NOMO-1 treated with dmso at 0.1 percent for 144 hours (cell line): ENCODE measurements at regions not wholly inside any gene's neighbourhood (a gene's known extent, or its start where the extent isn't known, plus 50 kb on each side); places are given as distances from the start of the nearest gene placed in this dataset.
"Not testable (repeated sequence)": the region's sequence is repeated elsewhere in the genome, so short reads cannot be mapped to it uniquely, and the experiment has no call there.

ENCODE experiments used
- DNase-seq: peaks from one replicate; lab custom pipeline; 2025; ENCODE audit not compliant: unreplicated experiment; lab: John Stamatoyannopoulos, UW

- DNase-seq: no peak
Observed at GRCh38 chr2:219724628-219725027, 97.2 kb downstream of the SLC4A3 start.

DNA sequence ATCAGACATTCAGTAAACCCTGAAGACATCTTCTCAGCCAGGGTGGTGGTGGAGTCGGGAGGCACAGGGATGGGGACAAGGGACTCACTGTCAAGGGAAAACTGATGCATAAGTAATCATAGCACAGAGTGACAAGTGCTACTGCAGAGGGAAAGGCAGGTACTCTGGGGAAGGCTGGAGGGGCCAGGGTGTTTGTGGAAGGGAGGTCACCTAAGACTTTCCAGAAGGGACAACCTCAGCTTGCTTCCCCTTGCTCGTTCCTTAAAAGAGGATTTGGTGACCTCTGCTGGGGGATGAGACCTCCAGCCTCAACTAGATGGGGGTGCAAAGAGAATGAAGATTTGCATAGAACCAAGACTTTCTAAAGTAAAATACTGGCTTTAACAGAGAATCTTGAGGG is 99.5 kb downstream of the SLC4A3 start:
- no peak for DNase-seq

DNA sequence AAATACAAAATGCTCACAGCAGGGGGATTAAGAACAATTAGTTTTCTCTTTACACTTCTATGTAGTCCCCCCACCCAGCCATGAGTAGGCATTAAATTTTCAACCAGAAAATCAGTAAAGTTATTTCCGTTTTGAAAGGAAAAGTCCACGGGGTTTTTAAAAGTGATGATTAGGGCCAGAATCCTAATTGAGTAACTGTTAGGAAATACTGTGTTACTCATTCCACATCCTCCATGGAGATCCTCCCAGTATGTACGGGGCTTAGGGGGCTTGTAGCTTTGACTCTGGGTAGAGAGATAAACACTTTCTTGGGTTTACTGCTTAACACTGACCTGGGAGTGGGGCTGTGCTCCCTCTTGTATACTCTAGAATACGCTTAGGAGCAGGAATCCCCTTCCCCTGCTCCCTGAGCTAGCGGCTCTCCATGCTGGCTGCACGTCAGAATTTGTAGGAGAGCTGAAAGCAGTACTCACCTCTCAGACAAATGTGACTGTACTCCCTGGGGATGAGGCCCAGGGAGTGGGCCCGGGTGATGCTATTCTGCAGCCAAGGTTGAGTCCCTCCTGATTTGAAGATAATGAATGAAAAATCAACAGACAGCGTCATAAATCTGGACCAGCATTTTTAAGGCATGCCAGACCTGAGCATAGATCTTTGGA is 100.5 kb downstream of the SLC4A3 start:
- no peak for DNase-seq

DNA sequence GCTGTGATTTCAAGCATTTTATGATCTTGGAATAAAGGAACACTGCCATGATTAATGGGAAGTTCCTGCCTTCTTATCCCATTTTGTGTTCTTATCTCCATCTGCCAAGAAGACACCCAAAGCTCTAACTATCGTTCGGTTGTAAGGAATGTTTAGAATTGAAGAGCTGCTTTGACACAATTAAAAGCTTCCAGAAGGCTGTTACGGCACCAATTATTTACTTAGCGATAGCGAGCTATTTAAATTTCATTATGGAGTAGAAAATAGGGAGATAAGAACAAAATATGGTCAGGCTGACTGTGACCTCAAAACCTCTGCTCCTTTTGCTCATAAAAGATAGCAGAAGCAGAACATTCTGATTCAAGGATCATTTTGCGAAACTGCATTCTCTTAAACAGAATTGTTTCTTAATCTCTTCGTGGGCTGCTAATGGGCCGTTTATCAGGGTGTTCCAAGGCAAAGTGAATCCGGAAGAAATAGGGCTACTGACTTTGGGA is 101.6 kb downstream of the SLC4A3 start:
- DNase-seq: no peak

GRCh38 chr2:219731173-219731572 is 103.7 kb downstream of the SLC4A3 start:
- DNase-seq: no peak

- no peak for DNase-seq
Observed at GRCh38 chr2:219733106-219733505, 105.7 kb downstream of the SLC4A3 start.

- DNase-seq: no peak
Observed at GRCh38 chr2:219733746-219734145, 106.3 kb downstream of the SLC4A3 start.

- DNase-seq: peak; percentile 24
Observed at GRCh38 chr2:219736209-219736608, 108.8 kb downstream of the SLC4A3 start.

GRCh38 chr2:219737270-219737691 is 109.9 kb downstream of the SLC4A3 start:
- no peak for DNase-seq

DNA sequence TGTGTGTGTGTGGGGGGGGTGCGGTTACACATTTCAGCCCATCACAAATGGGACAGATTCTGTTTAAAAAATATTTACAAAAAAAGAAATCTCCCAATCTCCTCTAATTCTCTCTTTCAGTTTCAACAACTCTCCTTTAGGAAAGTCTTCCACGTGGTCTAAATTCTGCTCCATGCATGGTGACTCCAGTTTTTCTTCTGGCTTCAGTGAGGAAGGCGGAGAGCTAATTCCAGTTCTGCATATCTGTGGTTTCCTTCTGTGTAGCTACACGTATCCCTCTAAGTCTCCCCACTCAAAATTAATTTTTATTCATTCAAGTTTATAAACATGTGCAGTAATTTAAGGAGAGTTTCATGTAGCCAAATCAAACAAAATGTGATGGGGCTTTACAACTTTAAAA is 111.6 kb downstream of the SLC4A3 start:
- DNase-seq: no peak

DNA sequence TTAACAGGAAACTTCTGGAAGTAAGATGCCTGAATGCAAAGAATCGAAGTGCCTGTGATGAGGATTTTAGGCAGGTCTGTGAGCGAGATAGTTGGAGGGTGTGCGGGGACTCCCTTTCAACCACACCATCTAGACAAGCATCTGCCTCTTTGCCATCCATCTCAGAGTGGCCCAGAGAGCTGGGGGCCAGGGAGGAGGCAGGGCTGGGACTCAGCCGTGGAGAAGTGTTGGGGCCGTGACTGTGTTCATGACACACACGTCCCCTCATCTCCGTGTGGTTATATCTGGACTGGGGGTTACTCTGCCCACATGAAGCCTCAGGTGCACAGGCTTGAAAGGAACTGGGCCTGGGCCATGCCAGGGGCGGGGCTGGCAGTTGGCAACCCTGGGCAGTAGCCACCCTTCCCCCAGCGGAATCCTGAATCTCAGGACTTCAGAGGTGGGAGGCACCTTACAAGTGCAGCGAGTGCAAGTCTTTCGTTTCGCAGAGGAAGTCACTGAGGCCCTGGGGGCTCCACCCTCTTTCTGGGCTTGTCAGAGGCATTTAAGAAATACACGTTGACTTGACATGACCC is 112.5 kb downstream of the SLC4A3 start:
- DNase-seq: no peak

DNA sequence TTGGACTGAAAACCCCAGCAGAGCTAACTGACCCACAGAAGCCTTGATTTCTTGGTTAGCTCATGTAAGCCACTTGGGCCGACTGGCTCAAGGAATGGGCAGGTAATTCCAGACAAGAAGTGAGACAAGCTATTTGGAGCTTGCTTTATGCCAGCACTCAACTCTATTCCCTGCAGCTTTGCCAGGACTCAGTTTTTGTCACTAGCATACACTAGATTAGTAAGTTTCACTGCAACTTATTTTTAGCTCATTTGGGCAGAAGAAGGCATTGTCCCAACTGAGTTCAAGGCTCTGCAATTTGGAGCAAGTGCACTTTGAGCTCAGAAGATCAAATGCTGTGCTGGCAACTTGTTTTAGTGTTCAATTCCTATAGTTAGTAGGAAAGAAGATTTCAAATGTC is 116.1 kb downstream of the SLC4A3 start:
- no peak for DNase-seq

- DNase-seq: no peak
Observed at GRCh38 chr2:219744066-219744465, 116.6 kb downstream of the SLC4A3 start.

- DNase-seq: no peak
Observed at GRCh38 chr2:219744600-219744999, 117.2 kb downstream of the SLC4A3 start.

DNA sequence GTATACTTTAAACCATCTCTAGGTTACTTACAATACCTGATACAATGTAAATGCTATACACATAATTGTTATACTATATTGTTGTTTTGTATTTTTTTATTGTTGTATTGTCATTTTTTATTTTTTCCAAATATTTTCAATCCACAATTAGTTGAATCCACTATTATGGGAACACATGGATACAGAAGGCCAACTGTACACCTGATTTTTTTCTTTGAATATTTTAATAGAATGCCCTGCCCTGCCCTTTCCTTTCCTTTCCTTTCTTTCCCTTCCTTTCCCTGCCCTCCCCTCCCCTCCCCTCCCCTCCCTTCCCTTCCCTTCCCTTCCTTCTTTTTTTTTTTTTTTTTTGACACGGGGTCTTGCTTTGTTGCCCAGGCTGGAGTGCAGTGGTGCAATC is 120.2 kb downstream of the SLC4A3 start:
- DNase-seq: no peak

DNA sequence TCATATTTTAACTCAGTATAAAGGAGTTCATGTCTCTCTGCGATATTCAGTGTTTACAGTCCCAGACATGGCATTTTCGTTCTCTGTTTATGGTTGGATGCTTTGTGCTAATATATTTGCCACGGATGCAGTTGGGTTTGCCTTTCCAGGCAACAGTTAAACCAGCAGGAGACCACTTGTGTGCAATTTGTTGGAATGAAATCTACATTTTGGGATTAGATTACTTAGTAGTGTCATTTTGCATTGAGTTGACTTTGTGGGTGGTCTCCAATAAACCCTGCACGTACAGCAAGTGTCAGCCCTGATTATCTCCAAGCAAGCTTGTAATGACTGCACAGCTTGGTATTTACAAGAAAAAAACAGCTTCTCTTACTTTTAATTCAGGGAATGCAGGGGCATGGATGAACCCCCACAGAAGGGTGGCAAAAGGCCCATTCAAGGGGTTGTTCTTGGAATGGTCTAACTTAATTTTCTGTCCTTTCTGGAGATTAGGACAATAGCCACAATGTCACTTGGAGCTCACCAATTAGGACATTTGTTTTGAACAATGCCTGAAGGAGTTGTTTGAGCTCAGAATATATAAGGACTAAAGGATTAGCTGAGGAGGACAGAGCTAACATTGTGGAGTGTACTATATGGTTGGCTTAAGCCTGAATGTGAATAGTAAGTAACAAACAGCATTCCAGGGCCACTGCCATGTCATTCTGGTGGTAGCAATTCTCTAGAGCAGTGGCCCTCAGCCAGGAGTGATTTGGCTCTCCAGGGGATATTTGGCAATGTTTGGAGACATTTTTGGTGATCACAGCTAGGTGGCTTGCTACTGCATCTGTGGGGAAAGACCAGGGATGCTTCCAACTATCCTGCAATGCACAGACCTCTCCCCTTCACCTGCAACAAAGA is 121.5 kb downstream of the SLC4A3 start:
- DNase-seq: no peak

GRCh38 chr2:219751121-219751520 is 123.7 kb downstream of the SLC4A3 start:
- DNase-seq: not testable (repeated sequence)

- no peak for DNase-seq
Observed at GRCh38 chr2:219752726-219753125, 125.3 kb downstream of the SLC4A3 start.

- no peak for DNase-seq
Observed at GRCh38 chr2:219758907-219759680, 131.7 kb downstream of the SLC4A3 start.

DNA sequence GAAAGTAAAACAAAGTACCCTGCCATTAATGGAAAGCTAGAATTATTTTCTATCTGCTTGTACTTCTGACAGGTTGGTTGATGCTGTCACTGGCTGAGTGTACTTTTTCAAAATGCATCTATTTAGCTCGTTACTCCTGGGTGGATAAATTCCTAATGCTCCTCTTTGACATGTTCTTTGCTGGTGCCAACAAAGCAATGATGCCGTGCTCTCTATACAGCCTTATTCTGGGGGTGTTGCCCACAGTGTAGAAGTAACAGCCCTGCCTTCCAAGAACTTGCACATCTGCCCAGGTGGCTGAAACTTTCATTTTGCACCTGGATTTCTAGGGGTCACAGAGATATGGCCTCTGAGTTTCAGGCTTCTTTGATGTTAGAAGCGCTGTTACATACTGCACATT is 132.4 kb downstream of the SLC4A3 start:
- no peak for DNase-seq
